Endothelial cell of umbilical vein (primary cell): ENCODE measurements at regions not wholly inside any gene's neighbourhood (a gene's known extent, or its start where the extent isn't known, plus 50 kb on each side); places are given as distances from the start of the nearest gene placed in this dataset.

ENCODE experiments used
- BruUV-seq: library from RNA; stranded (reverse); fragments of 400-500 nt; replicated peaks from 2 replicates; lab custom pipeline; 2021; lab: Mats Ljungman, UMichigan
- CTCF ChIA-PET: fragments of 300-600, 350-600 bp; sonication (Branson Sonifier 250); formaldehyde crosslinking; loops from one replicate; lab custom pipeline; 2021; ENCODE audit warnings: antibody characterized with exemption, inconsistent platforms; lab: Charles Lee
- POLR2A ChIA-PET: fragments of 300-600, 350-600 bp; sonication (Branson Sonifier 250); formaldehyde crosslinking; loops from one replicate; lab custom pipeline; 2021; ENCODE audit warnings: antibody characterized with exemption, inconsistent platforms; lab: Charles Lee
- DNase-seq: peaks from one replicate; pipeline ENCODE4 v3.0.0-alpha.2; 2011; ENCODE audit warnings: low read depth, low spot score
- FAIRE-seq: peaks from 2 replicates; lab custom pipeline; 2011; peaks lifted over from hg19 to GRCh38; lab: Jason Lieb, UNC
- H2AFZ ChIP-seq: 2 replicates; pipeline ENCODE4 v1.6.0; 2012; ENCODE audit warnings: low read depth, low read length, control low read depth, inconsistent platforms
- H3K27ac ChIP-seq: 2 replicates; pipeline ENCODE4 v1.5.1; 2011; ENCODE audit warnings: low read depth, mild to moderate bottlenecking, control low read depth, low read length, moderate library complexity; ENCODE audit not compliant: insufficient read depth
- H3K27me3 ChIP-seq, 2 experiments: 2 replicates each; pipeline versions ENCODE4 v1.6.0 to v1.6.1; 2011; ENCODE audit warnings: low read length in 2 of 2, mixed read lengths in 1 of 2; ENCODE audit not compliant: control insufficient read depth in 2 of 2, insufficient read depth in 2 of 2
- H3K36me3 ChIP-seq, 2 experiments: 2 replicates in 1 of 2; 3 replicates in 1 of 2; pipeline ENCODE4 v1.5.1; 2011; ENCODE audit warnings: low read length in 2 of 2, mild to moderate bottlenecking in 1 of 2, moderate library complexity in 1 of 2; ENCODE audit not compliant: control insufficient read depth in 2 of 2, insufficient read depth in 2 of 2; ENCODE audit errors: extremely low read depth in 1 of 2
- H3K4me1 ChIP-seq: 3 replicates; pipeline ENCODE4 v1.5.1; 2011; ENCODE audit warnings: mild to moderate bottlenecking, low read length; ENCODE audit not compliant: control insufficient read depth, insufficient read depth; ENCODE audit errors: extremely low read depth
- H3K4me2 ChIP-seq: 2 replicates; pipeline ENCODE4 v1.6.1; 2011; ENCODE audit warnings: low read length, control low read depth, mixed read lengths; ENCODE audit not compliant: insufficient read depth
- H3K4me3 ChIP-seq, 3 experiments: fragments of 200-600 bp in 1 of 3; sonication (generic), shearing (Covaris generic) in 1 of 3; replicated peaks in 1 of 3; 2 replicates each; pipeline ENCODE4 v1.5.1; 2011 to 2016; ENCODE audit warnings: control low read depth in 3 of 3, low read length in 3 of 3, mild to moderate bottlenecking in 2 of 3, inconsistent platforms in 1 of 3, low read depth in 1 of 3, moderate library complexity in 1 of 3; ENCODE audit not compliant: insufficient read depth in 1 of 3
- H3K79me2 ChIP-seq: 2 replicates; pipeline ENCODE4 v1.6.0; 2012; ENCODE audit warnings: low read length, inconsistent platforms; ENCODE audit not compliant: control insufficient read depth, insufficient read depth
- H3K9ac ChIP-seq: replicated peaks from 2 replicates; pipeline ENCODE3; 2011; ENCODE audit warnings: low read length, control low read depth; ENCODE audit not compliant: insufficient read depth; ENCODE audit errors: extremely low read depth
- H3K9me1 ChIP-seq: replicated peaks from 3 replicates; pipeline ENCODE4 v1.6.0; 2011; ENCODE audit warnings: mild to moderate bottlenecking, low read length; ENCODE audit not compliant: control insufficient read depth, insufficient read depth; ENCODE audit errors: extremely low read depth
- H3K9me3 ChIP-seq: replicated peaks from 2 replicates; pipeline ENCODE4 v1.5.1; 2012; ENCODE audit warnings: low read length, inconsistent platforms; ENCODE audit not compliant: control insufficient read depth, insufficient read depth
- H4K20me1 ChIP-seq: replicated peaks from 2 replicates; pipeline ENCODE3; 2011; ENCODE audit warnings: mild to moderate bottlenecking, low read length; ENCODE audit not compliant: control insufficient read depth, insufficient read depth; ENCODE audit errors: extremely low read depth
- CTCF ChIP-seq, 2 donors: IDR thresholded peaks; 1 replicate in 1 of 2; 2 replicates in 1 of 2; pipeline ENCODE4 v1.5.1; 2011; ENCODE audit warnings: low read length in 2 of 2, mild to moderate bottlenecking in 2 of 2, moderate library complexity in 2 of 2, control low read depth in 1 of 2, inconsistent platforms in 1 of 2, low read depth in 1 of 2; ENCODE audit not compliant: insufficient read depth in 1 of 2; ENCODE audit errors: extremely low read depth in 1 of 2
- EZH2 ChIP-seq: IDR thresholded peaks from 2 replicates; pipeline ENCODE4 v1.6.1; 2012; ENCODE audit warnings: borderline replicate concordance, low read depth, mild to moderate bottlenecking, moderate library complexity, low read length, inconsistent platforms; ENCODE audit not compliant: severe bottlenecking
- FOS ChIP-seq: IDR thresholded peaks from 2 replicates; pipeline ENCODE4 v1.6.1; 2011; ENCODE audit warnings: mild to moderate bottlenecking, low read length, moderate library complexity, borderline replicate concordance; ENCODE audit not compliant: insufficient read depth
- GATA2 ChIP-seq: IDR thresholded peaks from 2 replicates; pipeline ENCODE4 v1.7.0; 2011; ENCODE audit warnings: low read depth, mild to moderate bottlenecking, moderate library complexity, mixed read lengths, low read length; ENCODE audit not compliant: insufficient read length, insufficient read depth
- JUN ChIP-seq: IDR thresholded peaks from 2 replicates; pipeline ENCODE4 v1.6.1; 2011; ENCODE audit warnings: borderline replicate concordance, low read depth; ENCODE audit not compliant: insufficient read length, insufficient read depth
- MYC ChIP-seq: IDR thresholded peaks from one replicate; pipeline ENCODE4 v1.6.1; 2011; ENCODE audit warnings: mild to moderate bottlenecking, low read depth, low read length
- POLR2A ChIP-seq: IDR thresholded peaks from 2 replicates; pipeline ENCODE4 v1.6.1; 2012; ENCODE audit warnings: low read depth, mild to moderate bottlenecking, control low read depth, low read length
- POLR2AphosphoS5 ChIP-seq: IDR thresholded peaks from 2 replicates; pipeline ENCODE4 v1.6.1; 2012; ENCODE audit warnings: low read depth, mild to moderate bottlenecking, control low read depth, low read length, moderate library complexity; ENCODE audit not compliant: insufficient read depth
- dilution Hi-C: fragments of 300-500 bp; cut with MboI; formaldehyde crosslinking; loops from one replicate; pipeline ENCODE4 v1.15.0; 2019; ENCODE audit warnings: low sequenced_read_pairs; ENCODE audit not compliant: extremely low pct_ligation_motif_present
- intact Hi-C: fragments of 100-400 bp; cut with micrococcal nuclease; formaldehyde crosslinking; loops from one replicate; pipeline ENCODE4 v1.10.0; 2022
- TF ChIP-seq, protein P1 (sequence below): IDR thresholded peaks from 2 replicates; pipeline ENCODE4 v1.6.1; 2011; ENCODE audit not compliant: insufficient read depth, insufficient read length

DNA sequence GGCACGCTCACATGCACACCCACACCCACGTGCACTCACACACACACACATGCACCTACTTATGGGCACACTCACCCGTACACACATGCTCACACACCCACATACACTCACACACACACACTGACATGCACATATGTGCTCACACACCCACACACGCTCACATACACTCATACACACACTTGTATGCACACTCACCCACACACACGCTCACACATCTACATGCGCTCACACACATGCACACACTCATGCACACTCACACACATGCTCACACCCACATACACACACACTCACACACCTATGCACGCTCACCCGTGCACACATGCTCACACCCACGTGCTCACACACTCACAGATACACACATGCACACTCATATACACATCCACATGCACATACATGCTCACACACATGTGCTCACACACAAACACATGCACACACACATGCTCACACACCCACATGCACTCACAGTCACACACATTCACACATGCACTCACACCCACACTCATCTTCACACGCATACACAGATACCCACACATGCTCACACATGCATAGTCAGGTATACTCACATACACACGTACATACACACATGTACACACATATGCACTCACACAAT lies 138.3 kb downstream of the OLFM1 start:
- intact Hi-C loops, result no loop called here
- no TSS peak for BruUV-seq
- Histone ChIP-seq H3K9ac (no peak overlapping the region), H3K4me3 (no peak overlapping the region), H3K9me3 (peaks cover 5% of the 10 kb centered on the region), H3K27ac (no peak overlapping the region), H3K36me3 (no peaks in the 10 kb centered on the region), H3K79me2 (no peaks in the 10 kb centered on the region), H4K20me1 (no peaks in the 10 kb centered on the region), H3K9me1 (no peaks in the 10 kb centered on the region), H3K27me3 (no peaks in the 10 kb centered on the region), H3K4me2 (no peak overlapping the region), H2AFZ (no peak overlapping the region), H3K4me1 (no peaks in the 10 kb centered on the region)
- dilution Hi-C loops, result no loop called here
- DNase-seq (no peak), FAIRE-seq (no peak)
- ChIA-PET POLR2A (no interaction called here), CTCF (no interaction called here)
- no peak for TF ChIP-seq GATA2
- TF ChIP-seq, protein P1, sequence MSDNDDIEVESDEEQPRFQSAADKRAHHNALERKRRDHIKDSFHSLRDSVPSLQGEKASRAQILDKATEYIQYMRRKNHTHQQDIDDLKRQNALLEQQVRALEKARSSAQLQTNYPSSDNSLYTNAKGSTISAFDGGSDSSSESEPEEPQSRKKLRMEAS, result no peak
- no peak for TF ChIP-seq CTCF (IDR thresholded peaks at IDR 0.05; ENCODE audit: extremely low read depth in 1 of 2, insufficient read depth in 1 of 2, low read depth in 1 of 2, low read length in 2 of 2)
- TF ChIP-seq EZH2, result no peak
- TF ChIP-seq FOS, result no peak
- no peak for TF ChIP-seq MYC
- TF ChIP-seq POLR2A, result no peak
- no peak for TF ChIP-seq JUN
- TF ChIP-seq POLR2AphosphoS5, result no peak
